GM12875 (cell line): ENCODE measurements at regions not wholly inside any gene's neighbourhood (a gene's known extent, or its start where the extent isn't known, plus 50 kb on each side); places are given as distances from the start of the nearest gene placed in this dataset.

Experiments
- H3K4me3 ChIP-seq: one replicate; pipeline ENCODE4 v1.5.1; 2011; ENCODE audit warnings: low read depth, low read length, control low read depth
- TF ChIP-seq, protein P1 (sequence below): IDR thresholded peaks from 2 replicates; pipeline ENCODE4 v1.5.1; 2011; ENCODE audit warnings: low read depth, mild to moderate bottlenecking, control low read depth, inconsistent platforms, low read length, moderate library complexity, borderline replicate concordance; ENCODE audit not compliant: insufficient read depth

DNA sequence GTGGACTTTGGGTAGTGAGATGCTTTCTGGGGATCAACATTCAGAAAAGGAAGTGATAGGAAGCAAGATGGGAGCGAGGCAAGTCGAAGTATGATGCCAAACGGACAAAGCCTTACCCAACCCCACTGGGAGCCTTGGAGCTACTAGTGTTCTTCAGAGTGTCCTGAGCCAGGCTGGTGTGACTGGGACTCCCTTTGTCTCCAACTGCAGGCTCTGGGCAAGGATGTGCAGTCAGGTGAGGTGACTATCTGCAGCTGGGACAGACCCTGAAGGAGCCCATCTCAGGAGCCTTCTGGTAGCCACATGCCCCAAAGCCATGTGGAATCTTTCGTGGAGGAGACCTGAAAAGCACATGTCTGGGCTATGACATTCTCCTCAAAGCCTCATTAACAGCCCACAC lies 360.6 kb downstream of the MTRR start:
- TF ChIP-seq, protein P1, sequence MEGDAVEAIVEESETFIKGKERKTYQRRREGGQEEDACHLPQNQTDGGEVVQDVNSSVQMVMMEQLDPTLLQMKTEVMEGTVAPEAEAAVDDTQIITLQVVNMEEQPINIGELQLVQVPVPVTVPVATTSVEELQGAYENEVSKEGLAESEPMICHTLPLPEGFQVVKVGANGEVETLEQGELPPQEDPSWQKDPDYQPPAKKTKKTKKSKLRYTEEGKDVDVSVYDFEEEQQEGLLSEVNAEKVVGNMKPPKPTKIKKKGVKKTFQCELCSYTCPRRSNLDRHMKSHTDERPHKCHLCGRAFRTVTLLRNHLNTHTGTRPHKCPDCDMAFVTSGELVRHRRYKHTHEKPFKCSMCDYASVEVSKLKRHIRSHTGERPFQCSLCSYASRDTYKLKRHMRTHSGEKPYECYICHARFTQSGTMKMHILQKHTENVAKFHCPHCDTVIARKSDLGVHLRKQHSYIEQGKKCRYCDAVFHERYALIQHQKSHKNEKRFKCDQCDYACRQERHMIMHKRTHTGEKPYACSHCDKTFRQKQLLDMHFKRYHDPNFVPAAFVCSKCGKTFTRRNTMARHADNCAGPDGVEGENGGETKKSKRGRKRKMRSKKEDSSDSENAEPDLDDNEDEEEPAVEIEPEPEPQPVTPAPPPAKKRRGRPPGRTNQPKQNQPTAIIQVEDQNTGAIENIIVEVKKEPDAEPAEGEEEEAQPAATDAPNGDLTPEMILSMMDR: no peak
- H3K4me3 ChIP-seq: no peak overlapping the region

DNA sequence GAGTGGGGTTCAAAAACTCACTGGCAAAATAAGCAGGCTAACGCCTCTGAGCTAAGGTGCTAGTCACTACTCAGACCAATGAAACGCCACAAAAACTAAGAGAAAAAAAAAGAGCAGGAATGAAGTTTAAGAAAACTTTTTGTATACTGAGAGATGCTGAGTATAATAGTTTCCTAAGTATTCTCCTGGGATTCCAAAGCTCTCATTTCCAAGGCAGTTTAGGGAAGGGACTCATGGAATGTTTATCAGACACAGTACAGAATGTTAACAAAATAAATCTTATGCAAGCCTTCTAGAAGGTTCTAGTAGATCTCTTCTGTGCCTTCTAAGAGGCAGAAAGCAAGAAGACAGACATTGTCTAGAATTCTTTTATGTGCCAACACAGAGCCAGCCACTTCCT lies 361.9 kb downstream of the MTRR start:
- TF ChIP-seq, protein P1: no peak
- no peak overlapping the region for H3K4me3 ChIP-seq

DNA sequence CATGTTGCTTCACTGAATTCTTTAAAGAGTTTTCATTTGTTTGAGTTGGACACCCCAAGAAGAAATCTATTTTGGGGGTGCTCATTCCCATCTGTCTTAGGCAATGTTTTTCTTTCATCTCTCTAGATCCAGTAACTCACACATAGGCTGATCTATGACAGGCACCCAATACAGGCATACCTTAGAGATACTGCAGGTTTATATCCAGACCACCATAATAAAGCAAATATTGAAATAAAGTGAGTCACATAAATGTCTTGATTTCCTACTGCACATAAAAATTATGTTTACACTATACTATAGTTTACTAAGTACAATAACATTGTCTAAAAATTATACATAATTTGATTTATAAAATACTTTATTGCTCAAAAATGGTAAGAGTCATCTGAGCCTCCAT lies 364.5 kb downstream of the MTRR start:
- H3K4me3 ChIP-seq: no peak overlapping the region
- TF ChIP-seq, protein P1: no peak

DNA sequence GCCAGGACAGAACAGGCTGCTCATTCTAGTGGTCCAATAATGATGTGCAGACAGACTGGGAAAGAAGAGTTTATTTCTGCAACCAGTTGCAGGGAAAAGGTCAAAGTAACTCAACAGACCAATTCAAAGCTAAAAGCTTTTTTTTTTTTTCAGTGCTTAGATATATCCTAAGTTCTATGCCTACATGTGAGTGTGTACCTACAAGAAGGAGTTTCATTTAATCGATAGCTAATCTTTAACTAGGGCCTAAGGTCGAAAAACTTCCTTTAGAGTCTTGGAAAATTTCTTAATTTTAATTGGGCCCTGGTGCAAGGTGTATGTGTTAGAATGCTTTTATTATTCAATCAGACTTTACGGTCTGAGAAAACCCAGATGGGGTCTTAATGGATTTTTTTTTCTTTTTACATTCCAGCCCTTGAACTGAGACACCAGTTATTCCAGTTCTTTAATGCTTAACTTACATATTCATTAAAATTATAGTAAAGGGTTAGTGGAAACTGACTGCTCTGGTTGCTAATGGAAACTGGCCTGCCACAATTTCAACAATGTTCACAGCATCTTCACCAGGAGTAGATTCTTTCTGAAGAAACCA lies 365.3 kb downstream of the MTRR start:
- TF ChIP-seq, protein P1: no peak
- no peak overlapping the region for H3K4me3 ChIP-seq

DNA sequence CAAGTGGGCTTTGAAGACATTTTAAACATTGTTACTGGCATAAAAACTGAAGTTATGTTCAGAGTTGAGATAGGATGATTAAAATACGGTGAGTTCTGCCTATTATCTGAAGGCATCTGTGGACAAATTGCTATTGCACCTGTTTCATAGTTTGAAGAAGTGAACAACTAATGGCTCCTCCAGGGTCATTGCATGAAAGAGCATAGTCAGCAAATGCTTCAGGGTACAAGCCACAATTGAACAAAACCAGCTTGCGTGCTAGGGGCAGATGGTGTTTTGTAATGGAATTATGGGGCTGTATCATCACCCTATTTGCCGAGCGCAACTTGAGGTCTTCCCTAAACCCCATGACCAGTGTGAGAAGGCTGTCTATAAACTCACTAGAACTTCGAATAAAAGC lies 369.1 kb downstream of the MTRR start:
- TF ChIP-seq, protein P1: no peak
- H3K4me3 ChIP-seq: no peak overlapping the region

DNA sequence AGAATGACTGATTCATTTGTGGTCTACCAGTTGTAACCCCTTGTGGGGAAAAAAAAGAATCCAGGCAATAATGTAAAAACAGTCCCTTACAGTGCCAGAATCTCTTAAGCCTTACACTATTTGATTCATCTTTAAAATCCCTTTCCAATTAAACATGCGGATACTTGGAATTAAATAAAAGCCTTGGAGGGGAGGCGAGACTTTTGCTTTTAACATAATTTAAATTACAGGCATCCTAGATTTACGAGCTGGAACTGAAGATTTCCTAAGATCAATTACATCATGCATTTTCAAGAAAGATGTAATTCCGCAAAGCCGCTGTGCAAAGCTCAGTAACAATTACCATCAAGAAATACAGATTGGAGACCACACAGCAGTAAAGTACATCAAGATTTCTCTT lies 370.2 kb downstream of the MTRR start:
- TF ChIP-seq, protein P1: no peak
- no peak overlapping the region for H3K4me3 ChIP-seq

DNA sequence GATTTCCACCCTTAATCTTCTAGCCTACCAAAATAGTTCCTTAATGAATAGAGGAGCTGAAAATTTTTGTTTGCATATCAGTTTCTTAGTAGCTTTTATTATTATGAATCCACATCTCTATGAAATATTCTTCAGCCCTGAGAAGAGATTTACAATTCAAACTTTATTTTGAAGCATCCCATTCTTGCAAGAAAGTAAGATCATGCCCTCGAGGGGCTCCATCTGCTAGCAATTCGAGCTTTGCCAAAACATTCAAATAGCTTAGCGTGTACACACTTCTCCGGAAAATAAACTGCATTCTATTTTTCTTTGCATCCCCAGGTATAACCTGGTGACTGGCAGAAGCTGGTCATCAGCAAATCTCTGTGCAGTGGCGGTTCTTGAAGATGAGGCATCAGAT lies 370.7 kb downstream of the MTRR start:
- H3K4me3 ChIP-seq: no peak overlapping the region
- TF ChIP-seq, protein P1: no peak
